HG03460 (cell line): ENCODE measurements at regions not wholly inside any gene's neighbourhood (a gene's known extent, or its start where the extent isn't known, plus 50 kb on each side); places are given as distances from the start of the nearest gene placed in this dataset.

Source experiments
- ATAC-seq: cut with Tn5 transposase; IDR thresholded peaks from one replicate; pipeline ENCODE4 v1.9.1; 2021; ENCODE audit not compliant: unreplicated experiment

GRCh38 chr4:33316033-33316432, 2595.9 kb downstream of the PCDH7 start:
- ATAC-seq = no peak

- ATAC-seq = no peak
Observed at GRCh38 chr4:33316578-33316977, 2596.4 kb downstream of the PCDH7 start.

DNA sequence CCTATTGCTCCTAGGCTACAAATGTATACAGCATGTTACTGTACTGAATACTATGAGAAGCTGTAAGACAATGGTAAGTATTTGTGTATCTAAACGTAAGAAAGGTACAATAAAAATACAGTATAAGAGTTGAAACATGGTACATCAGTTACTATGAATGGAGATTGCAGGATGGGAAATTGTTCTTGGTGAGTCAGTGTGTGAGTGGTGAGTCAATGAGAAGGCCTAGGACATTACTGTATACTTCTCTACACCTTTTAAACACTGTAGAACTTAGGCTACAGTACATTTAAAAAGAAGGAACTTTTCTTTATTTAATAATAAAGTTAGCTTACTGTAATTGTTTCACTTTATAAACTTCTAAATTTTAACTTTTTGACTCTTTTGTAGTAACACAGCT, 2603.2 kb downstream of the PCDH7 start:
- no peak for ATAC-seq

DNA sequence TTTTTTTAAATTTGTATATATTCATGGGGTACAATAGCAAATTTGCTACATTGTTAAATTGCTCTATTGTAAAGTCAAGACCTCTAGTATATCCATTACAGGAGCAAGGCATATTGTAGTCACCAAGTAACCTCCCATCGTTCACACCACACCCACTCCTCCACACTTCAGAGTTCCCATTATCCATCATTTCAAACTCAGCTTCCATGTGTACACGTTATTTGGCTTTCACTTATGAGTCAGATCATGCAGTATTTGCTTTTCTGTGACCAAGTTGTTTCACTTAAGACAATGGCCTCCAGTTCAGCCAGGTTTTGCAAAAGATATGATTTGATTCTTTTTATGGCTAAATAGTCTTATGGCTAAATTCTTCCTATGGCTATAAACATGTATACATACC, 2614.2 kb downstream of the PCDH7 start:
- no peak for ATAC-seq

- no peak for ATAC-seq
Observed at GRCh38 chr4:33339762-33340161, 2619.6 kb downstream of the PCDH7 start.

DNA sequence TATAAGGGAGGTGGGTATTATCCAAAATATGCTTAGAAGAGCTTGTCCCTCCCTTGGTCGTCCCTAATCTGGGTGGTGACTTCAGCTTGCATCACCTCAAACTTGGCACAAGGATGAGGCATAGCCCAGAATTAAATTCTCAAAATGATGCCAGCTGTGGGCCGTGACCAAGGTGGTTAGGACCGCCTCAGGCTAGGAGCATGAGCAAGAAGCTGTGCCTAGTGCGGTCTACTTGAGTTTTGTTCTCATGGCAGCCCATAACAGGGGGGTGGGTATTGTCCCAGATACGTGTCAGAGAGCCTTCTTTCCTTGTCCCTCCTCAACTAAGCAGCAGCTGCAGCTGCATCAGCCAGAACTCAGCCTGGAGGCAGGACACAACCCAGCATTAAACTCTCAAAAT, 2620.0 kb downstream of the PCDH7 start:
- no peak for ATAC-seq

- ATAC-seq = no peak
Observed at GRCh38 chr4:33349376-33349775, 2629.2 kb downstream of the PCDH7 start.

GRCh38 chr4:33357121-33357520, 2637.0 kb downstream of the PCDH7 start:
- no peak for ATAC-seq

DNA sequence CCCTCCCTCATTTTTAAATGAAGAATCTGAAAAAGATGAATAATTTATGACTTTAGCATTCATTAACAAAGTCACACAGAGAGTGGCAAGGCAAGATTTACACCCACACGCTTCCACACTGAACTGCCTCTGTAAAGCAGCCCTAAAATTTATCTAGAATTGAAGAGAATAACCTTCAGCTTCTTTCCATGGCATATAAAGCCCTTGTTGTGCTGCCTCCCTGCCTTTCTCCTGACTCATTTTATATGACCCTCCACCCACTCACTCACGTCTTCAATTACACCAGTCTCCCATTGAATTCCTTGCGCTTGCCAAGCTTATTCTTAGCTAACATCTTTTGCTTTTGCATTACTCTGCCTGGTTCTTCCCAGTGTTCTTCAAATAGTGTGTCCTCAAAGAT, 2649.3 kb downstream of the PCDH7 start:
- ATAC-seq = no peak

DNA sequence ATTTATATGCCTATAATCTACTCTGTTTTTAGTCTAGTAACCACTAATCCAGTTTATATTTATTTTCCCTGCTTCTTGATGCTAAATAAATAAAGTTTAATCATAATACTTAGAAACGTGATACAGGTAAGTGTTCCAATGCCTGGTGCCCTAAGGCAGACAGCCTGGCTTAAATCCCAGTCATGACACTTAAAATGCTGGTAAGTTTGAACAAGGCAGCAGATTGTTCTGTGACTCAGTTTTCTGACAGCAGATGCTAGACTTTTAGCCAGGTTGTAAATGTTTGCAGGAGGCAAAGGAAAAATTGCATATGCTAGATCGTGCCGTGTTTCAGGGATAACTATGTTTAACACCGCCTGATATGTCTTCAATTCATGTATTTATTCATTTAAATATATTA, 2661.6 kb downstream of the PCDH7 start:
- no peak for ATAC-seq

- no peak for ATAC-seq
Observed at GRCh38 chr4:33386764-33387163, 2666.6 kb downstream of the PCDH7 start.

- ATAC-seq = no peak
Observed at GRCh38 chr4:33390976-33391375, 2670.8 kb downstream of the PCDH7 start.

DNA sequence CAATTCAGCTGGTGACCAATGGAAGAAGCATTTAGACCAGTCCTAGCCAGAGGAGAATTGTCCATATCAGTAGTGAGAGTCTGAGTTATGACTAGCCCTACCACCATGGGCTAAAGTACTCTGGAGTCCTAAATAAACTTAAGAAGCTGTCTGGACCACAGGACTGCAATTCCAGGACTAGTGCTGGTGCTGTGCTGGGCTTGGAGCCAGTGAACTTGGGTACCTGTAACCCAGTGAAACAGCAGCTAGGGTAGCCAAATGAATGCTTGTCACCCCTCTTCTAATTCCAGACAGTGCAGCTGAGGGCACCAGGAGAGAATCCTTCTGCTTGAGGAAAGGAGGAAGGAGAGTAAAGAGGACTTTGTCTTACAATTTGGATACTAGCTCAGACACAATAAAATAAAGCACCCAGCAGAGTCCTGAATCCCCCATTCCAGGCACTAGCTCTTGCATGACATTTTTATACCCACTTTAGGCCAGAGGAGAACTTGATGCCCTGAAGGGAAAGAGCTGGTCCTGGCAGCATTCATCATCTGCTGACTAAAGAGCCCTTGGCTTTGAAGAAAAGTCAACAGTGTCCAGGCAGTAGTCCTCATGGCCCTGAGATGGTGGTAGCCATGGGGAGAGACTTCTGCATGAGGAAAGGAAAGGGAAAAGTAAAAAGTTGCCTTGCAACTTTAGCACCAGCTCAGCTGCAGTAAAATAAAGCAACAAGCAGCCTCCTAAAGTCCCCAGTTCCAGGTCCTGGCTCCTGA, 2675.7 kb downstream of the PCDH7 start:
- no peak for ATAC-seq

GRCh38 chr4:33400504-33400903, 2680.3 kb downstream of the PCDH7 start:
- no peak for ATAC-seq

- ATAC-seq = no peak
Observed at GRCh38 chr4:33407496-33407895, 2687.3 kb downstream of the PCDH7 start.

GRCh38 chr4:33411182-33411581, 2691.0 kb downstream of the PCDH7 start:
- ATAC-seq = no peak

DNA sequence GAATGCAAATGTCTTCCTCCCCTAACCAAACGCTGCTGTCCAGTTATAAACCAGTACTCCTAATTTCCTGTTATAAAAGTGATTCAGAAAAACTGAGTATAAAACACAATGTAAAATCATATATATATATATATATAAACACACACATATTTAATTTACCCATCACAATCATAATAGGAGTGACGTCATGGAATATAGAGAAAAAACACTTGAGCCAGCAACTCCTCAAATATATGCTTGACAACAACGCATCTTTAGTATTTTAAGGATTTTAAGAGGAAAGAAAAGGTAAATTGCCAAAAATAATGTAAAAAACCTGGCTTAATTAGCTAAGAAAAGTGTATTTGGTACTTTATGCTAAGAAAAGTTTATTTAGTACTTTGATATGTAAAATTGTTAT, 2701.7 kb downstream of the PCDH7 start:
- no peak for ATAC-seq

- ATAC-seq = no peak
Observed at GRCh38 chr4:33422656-33423055, 2702.5 kb downstream of the PCDH7 start.

- ATAC-seq = no peak
Observed at GRCh38 chr4:33425936-33426335, 2705.8 kb downstream of the PCDH7 start.

DNA sequence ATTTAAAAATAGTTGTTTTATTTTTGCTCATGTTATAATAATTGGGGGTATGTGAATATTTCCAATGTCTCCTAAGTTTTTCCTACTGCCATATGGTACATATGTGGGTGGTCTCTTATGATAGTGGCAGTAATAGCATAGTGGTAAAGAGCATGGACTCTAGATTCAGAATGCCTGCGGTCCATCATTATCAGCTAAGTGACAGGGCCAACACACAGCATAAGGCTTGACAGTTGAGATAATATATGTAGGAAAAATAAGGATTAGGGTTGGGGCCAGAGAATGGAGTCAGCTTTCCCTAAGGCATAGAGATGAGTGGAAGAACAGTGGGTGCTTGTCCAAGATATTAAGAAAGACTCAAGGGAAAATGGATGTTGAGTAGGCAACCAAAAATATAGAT, 2707.5 kb downstream of the PCDH7 start:
- ATAC-seq = no peak

DNA sequence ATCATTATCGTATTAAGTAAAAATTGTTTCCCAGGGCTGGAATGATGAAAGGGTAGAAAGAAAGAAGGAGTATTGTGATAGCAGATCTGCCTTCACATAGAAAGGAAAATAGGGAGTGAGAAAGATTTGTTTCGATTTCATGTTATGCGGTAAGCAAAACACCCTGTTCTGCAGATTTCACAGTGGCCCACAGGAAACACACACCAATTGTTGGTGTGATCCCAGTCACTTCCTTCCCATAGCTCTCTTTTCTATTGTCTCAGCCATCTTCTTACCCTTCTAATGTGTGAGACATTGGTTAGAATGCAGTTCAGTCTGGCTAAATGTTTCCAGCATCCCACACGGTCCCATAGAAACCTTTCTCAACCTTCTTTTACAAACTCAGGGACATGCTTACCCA, 2709.8 kb downstream of the PCDH7 start:
- ATAC-seq = no peak

DNA sequence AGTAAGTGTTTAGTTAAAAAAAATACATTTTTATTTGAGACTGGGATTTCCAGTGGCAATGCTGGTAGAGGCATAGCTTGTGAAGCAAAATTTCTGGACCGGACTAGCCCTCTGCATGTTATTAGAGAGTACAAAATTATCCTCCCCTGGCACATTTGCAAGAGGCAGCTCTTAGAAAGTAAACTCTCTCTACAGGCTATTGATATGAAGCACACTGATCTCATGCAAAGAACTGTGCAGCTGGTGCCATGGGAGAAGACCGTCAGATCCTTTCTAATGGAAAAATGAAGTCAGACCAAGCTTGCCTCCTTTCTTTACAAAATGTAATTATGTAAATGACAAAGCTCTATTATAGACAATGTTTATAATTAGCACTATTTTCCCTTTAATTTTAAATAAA, 2717.2 kb downstream of the PCDH7 start:
- ATAC-seq = no peak

- no peak for ATAC-seq
Observed at GRCh38 chr4:33446953-33447352, 2726.8 kb downstream of the PCDH7 start.
